HG03432 (cell line): ENCODE measurements at regions not wholly inside any gene's neighbourhood (a gene's known extent, or its start where the extent isn't known, plus 50 kb on each side); places are given as distances from the start of the nearest gene placed in this dataset.
"Not testable (repeated sequence)": the region's sequence is repeated elsewhere in the genome, so short reads cannot be mapped to it uniquely, and the experiment has no call there.

Source experiments
- ATAC-seq: cut with Tn5 transposase; IDR thresholded peaks from one replicate; pipeline ENCODE4 v1.9.1; 2021; ENCODE audit warnings: mild to moderate bottlenecking, moderate library complexity; ENCODE audit not compliant: unreplicated experiment

- peak; percentile 43 for ATAC-seq
These were observed 798.5 kb downstream of the TRIB2 start for GRCh38 chr2:13515254-13515653.

GRCh38 chr2:13522096-13522495, 805.4 kb downstream of the TRIB2 start:
- no peak for ATAC-seq

- ATAC-seq = peak; percentile 94
These were observed 806.4 kb downstream of the TRIB2 start for GRCh38 chr2:13522917-13523821.

- ATAC-seq = peak; percentile 28
These were observed 807.8 kb downstream of the TRIB2 start for GRCh38 chr2:13524492-13524891.

GRCh38 chr2:13531735-13532410, 815.1 kb downstream of the TRIB2 start:
- peak; percentile 79 for ATAC-seq

- ATAC-seq = not testable (repeated sequence)
These were observed 816.2 kb downstream of the TRIB2 start for GRCh38 chr2:13532781-13533523.

GRCh38 chr2:13533524-13533922, 816.8 kb downstream of the TRIB2 start:
- no peak for ATAC-seq

GRCh38 chr2:13536941-13537340, 820.2 kb downstream of the TRIB2 start:
- no peak for ATAC-seq

- ATAC-seq = peak; percentile 35
These were observed 821.1 kb downstream of the TRIB2 start for GRCh38 chr2:13537771-13538349.

- no peak for ATAC-seq
These were observed 822.6 kb downstream of the TRIB2 start for GRCh38 chr2:13539296-13539695.

GRCh38 chr2:13542061-13542460, 825.3 kb downstream of the TRIB2 start:
- ATAC-seq = no peak

GRCh38 chr2:13542642-13543041, 825.9 kb downstream of the TRIB2 start:
- no peak for ATAC-seq

GRCh38 chr2:13543550-13543949, 826.8 kb downstream of the TRIB2 start:
- ATAC-seq = peak; percentile 77

- ATAC-seq = peak; percentile 66
These were observed 828.6 kb downstream of the TRIB2 start for GRCh38 chr2:13545320-13545719.

GRCh38 chr2:13546131-13546530, 829.4 kb downstream of the TRIB2 start:
- no peak for ATAC-seq

- peak; percentile 34 for ATAC-seq
These were observed 833.8 kb downstream of the TRIB2 start for GRCh38 chr2:13550285-13551231.

GRCh38 chr2:13558368-13558767, 841.6 kb downstream of the TRIB2 start:
- ATAC-seq = peak; percentile 90

- ATAC-seq = peak; percentile 57
These were observed 843.6 kb downstream of the TRIB2 start for GRCh38 chr2:13560322-13560721.

- no peak for ATAC-seq
These were observed 855.7 kb downstream of the TRIB2 start for GRCh38 chr2:13572466-13572865.

- ATAC-seq = no peak
These were observed 858.1 kb downstream of the TRIB2 start for GRCh38 chr2:13574831-13575230.
